ENCODE measurements at regions not wholly inside any gene's neighbourhood (a gene's known extent, or its start where the extent isn't known, plus 50 kb on each side); places are given as distances from the start of the nearest gene placed in this dataset.

DNA sequence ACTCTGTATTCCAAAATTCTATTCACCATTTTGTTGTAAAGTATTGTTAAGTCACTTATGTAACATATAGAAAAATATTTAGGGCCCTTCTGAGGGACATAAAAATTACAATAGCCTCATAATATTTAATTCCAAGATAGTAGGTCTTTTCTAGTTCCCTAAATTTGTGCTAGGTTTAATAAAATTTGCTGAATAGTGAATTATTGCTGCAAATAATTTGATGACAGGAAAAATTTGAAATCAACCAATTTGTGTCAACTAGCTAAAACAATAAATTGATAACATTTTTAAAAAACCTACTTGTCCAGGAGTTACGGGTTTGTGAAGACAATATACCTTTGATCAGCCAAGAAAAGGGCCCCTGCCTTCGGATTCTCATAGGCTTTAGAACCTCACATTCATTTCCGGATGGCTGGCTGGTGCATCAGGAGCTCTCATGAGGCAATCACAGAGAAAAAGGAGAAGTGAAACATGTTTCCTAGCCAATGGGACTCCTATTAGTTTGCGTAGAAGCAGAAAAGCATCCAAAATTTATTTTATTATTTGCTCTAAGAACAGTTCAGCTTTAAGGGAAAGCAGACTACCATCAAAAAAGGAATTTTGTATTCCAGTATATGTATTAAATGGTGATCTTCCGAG, 177.2 kb downstream of the LRRC3B start:
- TF ChIP-seq, protein P1, sequence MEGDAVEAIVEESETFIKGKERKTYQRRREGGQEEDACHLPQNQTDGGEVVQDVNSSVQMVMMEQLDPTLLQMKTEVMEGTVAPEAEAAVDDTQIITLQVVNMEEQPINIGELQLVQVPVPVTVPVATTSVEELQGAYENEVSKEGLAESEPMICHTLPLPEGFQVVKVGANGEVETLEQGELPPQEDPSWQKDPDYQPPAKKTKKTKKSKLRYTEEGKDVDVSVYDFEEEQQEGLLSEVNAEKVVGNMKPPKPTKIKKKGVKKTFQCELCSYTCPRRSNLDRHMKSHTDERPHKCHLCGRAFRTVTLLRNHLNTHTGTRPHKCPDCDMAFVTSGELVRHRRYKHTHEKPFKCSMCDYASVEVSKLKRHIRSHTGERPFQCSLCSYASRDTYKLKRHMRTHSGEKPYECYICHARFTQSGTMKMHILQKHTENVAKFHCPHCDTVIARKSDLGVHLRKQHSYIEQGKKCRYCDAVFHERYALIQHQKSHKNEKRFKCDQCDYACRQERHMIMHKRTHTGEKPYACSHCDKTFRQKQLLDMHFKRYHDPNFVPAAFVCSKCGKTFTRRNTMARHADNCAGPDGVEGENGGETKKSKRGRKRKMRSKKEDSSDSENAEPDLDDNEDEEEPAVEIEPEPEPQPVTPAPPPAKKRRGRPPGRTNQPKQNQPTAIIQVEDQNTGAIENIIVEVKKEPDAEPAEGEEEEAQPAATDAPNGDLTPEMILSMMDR (IDR thresholded peaks at IDR 0.05; ENCODE audit: insufficient read depth, low read depth, low read length) = no peak
- no peak for TF ChIP-seq EZH2 (IDR thresholded peaks at IDR 0.05; ENCODE audit: insufficient read depth, low read length)
- H3K27ac ChIP-seq (ENCODE audit: low read depth, low read length) = no peak overlapping the region
- no peak for DNase-seq (ENCODE audit: low read depth)
- Mint-ChIP-seq H3K36me3 (ENCODE audit: low read depth, unreplicated experiment) (no peaks in the 10 kb centered on the region), H3K9me3 (ENCODE audit: unreplicated experiment) (no peaks in the 10 kb centered on the region), H3K27me3 (ENCODE audit: low read depth, unreplicated experiment) (no peaks in the 10 kb centered on the region), H3K4me3 (ENCODE audit: unreplicated experiment) (no peak overlapping the region), H3K4me1 (ENCODE audit: low read depth, unreplicated experiment) (no peaks in the 10 kb centered on the region), H3K27ac (ENCODE audit: unreplicated experiment) (no peak overlapping the region)
- no peaks in the 10 kb centered on the region for H3K9me3 ChIP-seq (ENCODE audit: insufficient read depth, low read depth, low read length)
- no peaks in the 10 kb centered on the region for H3K4me1 ChIP-seq (ENCODE audit: insufficient read depth, low read length)
- H3K27me3 ChIP-seq (ENCODE audit: insufficient read depth, low read length) = no peaks in the 10 kb centered on the region
- FAIRE-seq = no peak
- no peak overlapping the region for H3K4me2 ChIP-seq (ENCODE audit: low read length)
- H4K20me1 ChIP-seq (ENCODE audit: insufficient read depth, low read length) = no peaks in the 10 kb centered on the region
- no peaks in the 10 kb centered on the region for H3K79me2 ChIP-seq (ENCODE audit: insufficient read depth, low read length)
- no peak overlapping the region for H2AFZ ChIP-seq (ENCODE audit: low read depth, low read length)
- no peak overlapping the region for H3K4me3 ChIP-seq (ENCODE audit: insufficient read depth, low read depth, low read length)
- no peaks in the 10 kb centered on the region for H3K36me3 ChIP-seq (ENCODE audit: insufficient read depth, low read length)
- no peak overlapping the region for H3K9ac ChIP-seq (ENCODE audit: low read length)

DNA sequence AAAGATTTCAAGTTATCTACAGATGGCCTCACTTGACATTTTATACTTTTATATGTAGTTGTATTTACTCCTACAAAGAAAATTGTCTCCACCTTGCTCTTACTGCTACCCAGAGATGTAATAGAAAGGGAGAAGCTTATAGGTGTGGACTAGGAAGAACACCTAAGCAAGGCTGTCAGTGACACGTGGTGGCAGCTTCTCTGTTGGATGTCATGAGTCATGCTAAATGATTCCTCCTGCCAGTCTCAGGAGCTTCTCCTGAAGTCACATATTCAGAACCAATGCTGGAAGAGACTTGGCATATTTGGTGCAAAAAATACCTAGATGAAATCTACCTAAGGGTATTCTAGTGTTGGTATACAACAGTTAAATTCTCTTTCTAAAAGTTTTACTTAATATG, 184.7 kb downstream of the LRRC3B start:
- Histone ChIP-seq H3K36me3 (ENCODE audit: insufficient read depth, low read length) (no peaks in the 10 kb centered on the region), H3K9ac (ENCODE audit: low read length) (no peak overlapping the region), H3K9me3 (ENCODE audit: insufficient read depth, low read depth, low read length) (no peaks in the 10 kb centered on the region), H3K4me1 (ENCODE audit: insufficient read depth, low read length) (no peaks in the 10 kb centered on the region), H3K79me2 (ENCODE audit: insufficient read depth, low read length) (no peaks in the 10 kb centered on the region), H2AFZ (ENCODE audit: low read depth, low read length) (no peak overlapping the region), H3K27ac (ENCODE audit: low read depth, low read length) (no peak overlapping the region), H3K4me2 (ENCODE audit: low read length) (no peak overlapping the region), H3K4me3 (ENCODE audit: insufficient read depth, low read depth, low read length) (no peak overlapping the region), H3K27me3 (ENCODE audit: insufficient read depth, low read length) (no peaks in the 10 kb centered on the region), H4K20me1 (ENCODE audit: insufficient read depth, low read length) (no peaks in the 10 kb centered on the region)
- DNase-seq (ENCODE audit: low read depth) = no peak
- Mint-ChIP-seq H3K9me3 (ENCODE audit: unreplicated experiment) (no peaks in the 10 kb centered on the region), H3K27ac (ENCODE audit: unreplicated experiment) (no peak overlapping the region), H3K4me1 (ENCODE audit: low read depth, unreplicated experiment) (no peaks in the 10 kb centered on the region), H3K4me3 (ENCODE audit: unreplicated experiment) (no peak overlapping the region), H3K27me3 (ENCODE audit: low read depth, unreplicated experiment) (no peaks in the 10 kb centered on the region), H3K36me3 (ENCODE audit: low read depth, unreplicated experiment) (no peaks in the 10 kb centered on the region)
- TF ChIP-seq, protein P1 (IDR thresholded peaks at IDR 0.05; ENCODE audit: insufficient read depth, low read depth, low read length) = no peak
- TF ChIP-seq EZH2 (IDR thresholded peaks at IDR 0.05; ENCODE audit: insufficient read depth, low read length) = no peak
- FAIRE-seq = no peak

DNA sequence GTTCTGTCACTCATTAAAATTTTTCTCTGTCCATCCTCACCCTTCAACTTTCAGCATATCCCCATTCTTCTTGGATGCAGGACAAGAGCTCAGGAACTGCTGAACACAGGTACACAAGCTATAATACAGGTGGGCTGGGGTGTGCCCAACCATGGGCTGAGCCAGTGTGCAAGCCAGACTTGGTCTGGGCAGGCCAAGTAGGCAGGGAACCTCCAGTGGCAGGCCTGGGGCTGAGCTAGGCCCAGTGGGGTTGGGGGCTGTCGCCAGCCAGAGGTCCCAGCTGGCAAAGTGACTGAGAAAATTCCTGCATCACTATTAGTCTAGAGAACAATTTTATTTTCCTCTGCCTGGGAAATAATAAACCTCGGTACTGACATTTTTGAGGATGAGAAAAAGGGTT, 202.9 kb downstream of the LRRC3B start:
- H3K27ac Mint-ChIP-seq (ENCODE audit: unreplicated experiment) = no peak overlapping the region

More for the DNA sequence above, 202.9 kb downstream of the LRRC3B start:
- FAIRE-seq = no peak
- Histone ChIP-seq H3K4me1 (ENCODE audit: insufficient read depth, low read length) (no peaks in the 10 kb centered on the region), H3K9me3 (ENCODE audit: insufficient read depth, low read depth, low read length) (peaks cover 25% of the 10 kb centered on the region), H3K27ac (ENCODE audit: low read depth, low read length) (no peak overlapping the region), H3K27me3 (ENCODE audit: insufficient read depth, low read length) (no peaks in the 10 kb centered on the region), H2AFZ (ENCODE audit: low read depth, low read length) (no peak overlapping the region), H4K20me1 (ENCODE audit: insufficient read depth, low read length) (no peaks in the 10 kb centered on the region), H3K79me2 (ENCODE audit: insufficient read depth, low read length) (no peaks in the 10 kb centered on the region), H3K36me3 (ENCODE audit: insufficient read depth, low read length) (no peaks in the 10 kb centered on the region), H3K4me2 (ENCODE audit: low read length) (no peak overlapping the region), H3K9ac (ENCODE audit: low read length) (no peak overlapping the region), H3K4me3 (ENCODE audit: insufficient read depth, low read depth, low read length) (no peak overlapping the region)
- Mint-ChIP-seq H3K36me3 (ENCODE audit: low read depth, unreplicated experiment) (no peaks in the 10 kb centered on the region), H3K27me3 (ENCODE audit: low read depth, unreplicated experiment) (no peaks in the 10 kb centered on the region), H3K4me1 (ENCODE audit: low read depth, unreplicated experiment) (no peaks in the 10 kb centered on the region), H3K4me3 (ENCODE audit: unreplicated experiment) (no peak overlapping the region), H3K9me3 (ENCODE audit: unreplicated experiment) (peaks cover 12% of the 10 kb centered on the region)
- TF ChIP-seq EZH2 (IDR thresholded peaks at IDR 0.05; ENCODE audit: insufficient read depth, low read length) = no peak
- TF ChIP-seq, protein P1 (IDR thresholded peaks at IDR 0.05; ENCODE audit: insufficient read depth, low read depth, low read length) = no peak
- no peak for DNase-seq (ENCODE audit: low read depth)
